Mucosa of descending colon (tissue), 3 donors: ENCODE measurements at regions not wholly inside any gene's neighbourhood (a gene's known extent, or its start where the extent isn't known, plus 50 kb on each side); places are given as distances from the start of the nearest gene placed in this dataset.

ENCODE experiments used
- ATAC-seq: fragments of 200-7000 bp; cut with Tn5 transposase; one replicate; pipeline ENCODE4 v1.9.1; 2020; ENCODE audit warnings: mild to moderate bottlenecking, moderate library complexity
- DNase-seq, 3 donors: peaks; one replicate each; pipeline ENCODE4 v3.0.0-alpha.2; 2020
- H3K36me3 ChIP-seq: fragments of 200-600 bp; one replicate; pipeline ENCODE4 v1.8.0; 2021; ENCODE audit warnings: low read depth, mild to moderate bottlenecking
- H3K4me1 ChIP-seq: fragments of 200-600 bp; one replicate; pipeline ENCODE4 v1.8.0; 2021; ENCODE audit warnings: low read depth, mild to moderate bottlenecking
- H3K4me3 ChIP-seq: fragments of 200-600 bp; one replicate; pipeline ENCODE4 v1.8.0; 2021; ENCODE audit warnings: mild to moderate bottlenecking
- H3K9me3 ChIP-seq: fragments of 200-600 bp; one replicate; pipeline ENCODE4 v1.8.0; 2021; ENCODE audit warnings: mild to moderate bottlenecking
- CTCF ChIP-seq: fragments of 200-600 bp; IDR thresholded peaks from one replicate; pipeline ENCODE4 v1.8.0; 2022; ENCODE audit warnings: antibody characterized with exemption, mild to moderate bottlenecking
- intact Hi-C, 2 donors: fragments of 100-400 bp; cut with DNase I in 1 of 2; cut with micrococcal nuclease in 1 of 2; formaldehyde crosslinking; loops; one replicate each; pipeline versions ENCODE4 v1.11.0 to v1.11.1; 2022; cut with DNase I, micrococcal nuclease
- donor health status: DM: no; HTN: no; CAD: no; lungs with moderate emphysema.
- donor health status: DM: no; HTN: no; CAD: no.
- donor health status: DM: no; HTN: yes; CAD: no.

- no peaks in the 10 kb centered on the region for H3K4me1 ChIP-seq
- DNase-seq (no peak), ATAC-seq (no peak)
- no peak overlapping the region for H3K4me3 ChIP-seq
- no peak for TF ChIP-seq CTCF
- H3K36me3 ChIP-seq = no peaks in the 10 kb centered on the region
- intact Hi-C loops = no loop called here
- H3K9me3 ChIP-seq = no peaks in the 10 kb centered on the region
Observed at GRCh38 chr3:64748244-64748904, 60.6 kb upstream of the ADAMTS9 start.

GRCh38 chr3:64747679-64748078 lies 59.9 kb upstream of the ADAMTS9 start:
- TF ChIP-seq CTCF = no peak
- Histone ChIP-seq H3K4me3 (no peak overlapping the region), H3K36me3 (no peaks in the 10 kb centered on the region), H3K9me3 (no peaks in the 10 kb centered on the region), H3K4me1 (no peaks in the 10 kb centered on the region)
- intact Hi-C loops = no loop called here
- ATAC-seq (no peak), DNase-seq (no peak)

- intact Hi-C loops = no loop called here
- H3K4me3 ChIP-seq = no peak overlapping the region
- ATAC-seq (no peak), DNase-seq (no peak)
- H3K4me1 ChIP-seq = no peaks in the 10 kb centered on the region
- no peaks in the 10 kb centered on the region for H3K36me3 ChIP-seq
- no peak for TF ChIP-seq CTCF
- no peaks in the 10 kb centered on the region for H3K9me3 ChIP-seq
Observed at GRCh38 chr3:64743887-64744243, 56.1 kb upstream of the ADAMTS9 start.

- DNase-seq (no peak), ATAC-seq (no peak)
- intact Hi-C loops = no loop called here
- H3K9me3 ChIP-seq = no peaks in the 10 kb centered on the region
- H3K4me1 ChIP-seq = no peaks in the 10 kb centered on the region
- H3K36me3 ChIP-seq = no peaks in the 10 kb centered on the region
- no peak overlapping the region for H3K4me3 ChIP-seq
- no peak for TF ChIP-seq CTCF
Observed at GRCh38 chr3:64743156-64743886, 55.5 kb upstream of the ADAMTS9 start.

GRCh38 chr3:64741341-64741740 lies 53.5 kb upstream of the ADAMTS9 start:
- H3K9me3 ChIP-seq = no peaks in the 10 kb centered on the region
- H3K36me3 ChIP-seq = no peaks in the 10 kb centered on the region
- intact Hi-C loops = no loop called here
- TF ChIP-seq CTCF = no peak
- no peak overlapping the region for H3K4me3 ChIP-seq
- H3K4me1 ChIP-seq = no peaks in the 10 kb centered on the region
- ATAC-seq (no peak), DNase-seq (no peak)
